ENCODE measurements at regions not wholly inside any gene's neighbourhood (a gene's known extent, or its start where the extent isn't known, plus 50 kb on each side); places are given as distances from the start of the nearest gene placed in this dataset.
"Not testable (repeated sequence)": the region's sequence is repeated elsewhere in the genome, so short reads cannot be mapped to it uniquely, and the experiment has no call there.

DNA sequence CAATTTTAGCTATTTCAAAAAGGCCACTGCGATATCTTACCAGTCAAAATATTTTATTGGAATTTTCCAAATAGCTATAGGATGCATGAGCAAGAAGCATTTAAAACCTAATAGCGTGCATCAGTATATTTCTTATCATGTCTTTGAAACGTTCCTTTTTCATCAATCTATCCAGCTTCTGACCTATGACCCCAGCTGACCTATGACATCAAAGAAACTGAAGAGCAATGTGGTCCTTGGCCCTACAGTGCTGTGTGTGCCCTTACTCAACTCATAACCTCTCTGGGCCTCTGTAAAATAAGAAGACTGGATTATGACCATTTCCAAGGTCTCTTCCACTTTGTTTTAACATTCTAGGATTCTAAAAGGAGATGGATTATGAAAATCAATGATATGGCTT is 118.2 kb downstream of the ZNF22 start:
- DNase-seq (ENCODE audit: low read depth), result no peak
- no peaks in the 10 kb centered on the region for H3K9me3 ChIP-seq (ENCODE audit: control insufficient read depth, low read length)
- no peak overlapping the region for H3K9ac ChIP-seq (ENCODE audit: low read length)
- H3K36me3 ChIP-seq (ENCODE audit: control insufficient read depth, insufficient read depth, low read length, severe bottlenecking), result no peaks in the 10 kb centered on the region
- no peaks in the 10 kb centered on the region for H3K4me1 ChIP-seq (ENCODE audit: control insufficient read depth, insufficient read depth, low read length)
- peaks cover 11% of the 10 kb centered on the region for H3K27me3 ChIP-seq (replicated peaks; ENCODE audit: control insufficient read depth, insufficient read depth, low read length)
- H3K4me3 ChIP-seq (ENCODE audit: low read length), result no peak overlapping the region

DNA sequence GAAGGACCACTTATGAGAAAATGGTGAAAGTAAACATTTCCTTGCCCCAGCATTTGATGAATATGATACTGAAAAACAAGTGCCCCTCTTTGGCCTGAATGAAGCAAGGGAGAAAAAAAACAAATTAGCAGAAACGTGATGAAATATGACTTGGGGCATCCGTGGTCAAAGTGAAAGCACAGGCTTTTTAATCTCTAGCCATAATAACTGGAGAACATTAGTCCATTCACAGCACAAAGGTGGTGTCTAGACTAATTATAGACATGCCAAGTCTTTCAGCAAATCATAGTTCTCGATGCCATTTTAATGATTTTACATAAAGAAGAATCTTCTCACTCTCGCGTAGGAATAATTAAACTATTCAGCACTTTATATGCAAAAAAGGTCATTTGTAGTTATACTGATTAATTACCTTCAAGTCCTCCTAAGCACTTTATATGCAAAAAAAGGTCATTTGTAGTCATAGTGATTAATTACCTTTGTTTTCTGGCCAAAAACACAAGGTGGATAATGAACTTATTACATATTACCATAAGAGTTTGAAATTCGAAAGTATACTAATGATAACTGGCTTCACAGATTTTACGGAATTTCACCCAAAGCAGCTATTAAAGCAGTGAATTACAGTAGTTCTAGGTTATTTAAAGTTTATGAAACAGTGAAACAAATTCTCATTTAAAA is 121.6 kb downstream of the ZNF22 start:
- H3K9ac ChIP-seq (ENCODE audit: low read length); H3K9me3 ChIP-seq (ENCODE audit: control insufficient read depth, low read length); H3K36me3 ChIP-seq (ENCODE audit: control insufficient read depth, insufficient read depth, low read length, severe bottlenecking); DNase-seq (ENCODE audit: low read depth); H3K4me3 ChIP-seq (ENCODE audit: low read length); H3K4me1 ChIP-seq (ENCODE audit: control insufficient read depth, insufficient read depth, low read length); H3K27me3 ChIP-seq (replicated peaks; ENCODE audit: control insufficient read depth, insufficient read depth, low read length): not testable (repeated sequence)

DNA sequence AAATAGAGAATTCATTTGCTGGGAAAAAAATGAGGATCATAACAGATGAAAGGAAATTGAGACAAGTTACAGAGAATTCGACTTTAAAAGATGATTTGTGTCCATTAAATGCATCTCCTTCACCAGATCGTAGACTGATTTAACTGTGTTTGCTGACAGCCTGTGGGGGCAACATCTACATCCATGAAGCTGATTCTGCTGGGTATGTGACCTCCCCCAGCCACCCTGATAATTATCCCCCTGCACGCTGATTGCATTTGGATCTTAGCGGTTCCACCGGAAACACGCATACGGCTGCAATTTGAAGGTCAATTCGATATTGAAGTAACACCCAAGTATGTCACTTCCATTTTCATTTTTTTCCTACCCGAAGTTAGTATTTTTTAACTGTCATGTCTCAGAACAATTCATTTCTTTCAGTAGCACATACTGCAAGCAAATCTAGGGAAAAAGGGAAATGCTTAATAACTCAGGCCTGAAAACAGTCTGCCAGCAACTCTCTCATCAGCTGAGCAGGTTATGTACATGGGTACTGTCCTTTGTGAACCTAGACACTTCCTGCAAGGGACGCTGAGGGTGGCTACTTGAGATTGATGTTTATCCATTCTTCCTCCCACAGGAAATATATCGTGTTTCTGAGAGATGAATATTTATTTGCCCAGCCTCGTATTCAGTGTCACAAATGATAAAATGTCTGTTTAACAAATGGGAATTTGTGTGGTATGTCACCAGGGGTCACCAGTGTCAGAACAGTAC is 134.9 kb downstream of the ZNF22 start:
- Histone ChIP-seq H3K36me3 (ENCODE audit: control insufficient read depth, insufficient read depth, low read length, severe bottlenecking) (no peaks in the 10 kb centered on the region), H3K27me3 (replicated peaks; ENCODE audit: control insufficient read depth, insufficient read depth, low read length) (no peaks in the 10 kb centered on the region)

DNA sequence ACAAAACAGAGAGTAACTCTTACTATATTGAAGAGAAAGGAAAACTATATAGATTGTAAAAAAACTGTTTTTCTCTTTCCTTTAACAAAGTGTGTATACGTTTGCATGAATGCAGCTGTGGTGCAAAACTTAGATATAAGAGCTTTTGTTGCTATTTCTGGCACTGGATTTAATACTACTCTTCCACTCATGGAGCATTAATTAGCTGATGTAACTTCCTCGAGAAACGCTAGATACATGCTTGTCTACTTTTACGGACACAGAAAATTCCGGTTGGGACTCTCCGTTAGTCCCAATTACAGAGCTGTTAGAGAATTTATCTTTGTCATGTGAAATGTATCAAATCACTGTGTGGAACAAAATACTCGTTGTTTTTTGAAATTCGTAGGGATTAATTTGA is 135.5 kb downstream of the ZNF22 start:
- Histone ChIP-seq H3K27me3 (replicated peaks; ENCODE audit: control insufficient read depth, insufficient read depth, low read length) (no peaks in the 10 kb centered on the region), H3K4me1 (ENCODE audit: control insufficient read depth, insufficient read depth, low read length) (no peaks in the 10 kb centered on the region), H3K36me3 (ENCODE audit: control insufficient read depth, insufficient read depth, low read length, severe bottlenecking) (no peaks in the 10 kb centered on the region), H3K9me3 (ENCODE audit: control insufficient read depth, low read length) (no peaks in the 10 kb centered on the region), H3K9ac (ENCODE audit: low read length) (no peak overlapping the region), H3K4me3 (ENCODE audit: low read length) (no peak overlapping the region)
- DNase-seq (ENCODE audit: low read depth), result no peak

More for the DNA sequence above, 134.9 kb downstream of the ZNF22 start:
- no peaks in the 10 kb centered on the region for H3K4me1 ChIP-seq (ENCODE audit: control insufficient read depth, insufficient read depth, low read length)
- no peak for DNase-seq (ENCODE audit: low read depth)
- no peak overlapping the region for H3K9ac ChIP-seq (ENCODE audit: low read length)
- H3K4me3 ChIP-seq (ENCODE audit: low read length), result no peak overlapping the region
- H3K9me3 ChIP-seq (ENCODE audit: control insufficient read depth, low read length), result no peaks in the 10 kb centered on the region

DNA sequence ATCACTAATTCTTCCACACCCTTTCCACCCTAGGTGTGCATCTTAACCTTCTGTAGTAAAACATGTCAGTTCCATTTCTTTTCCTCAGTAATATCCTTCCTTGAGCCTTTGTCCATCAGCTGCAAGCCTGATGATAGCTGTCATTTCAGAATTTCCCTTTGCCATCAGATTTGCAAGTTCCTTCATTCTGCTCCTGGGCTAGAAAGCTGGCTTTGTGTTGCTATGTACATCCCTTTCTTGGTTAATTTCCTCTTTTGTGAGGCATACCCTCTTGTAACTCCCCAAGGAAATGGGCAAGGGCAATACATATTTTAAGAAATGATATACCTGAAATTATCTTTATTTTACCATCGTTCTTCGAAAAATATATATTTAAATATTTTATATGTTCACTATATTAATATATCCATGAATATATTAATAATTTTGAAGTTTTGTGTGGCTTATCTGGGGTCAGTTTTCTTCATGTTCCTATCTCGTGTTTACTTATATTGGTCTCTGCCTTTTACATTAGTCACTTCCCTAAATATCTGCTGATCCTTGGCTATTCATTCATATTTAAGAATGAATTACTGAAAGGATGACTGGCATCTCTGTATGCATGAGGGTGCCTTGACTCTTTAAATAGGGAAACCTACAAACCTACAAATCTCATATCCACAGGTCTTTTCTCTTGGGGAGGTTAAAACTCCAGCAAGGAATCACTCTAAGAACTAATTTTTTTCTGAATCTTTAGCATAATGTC is 143.8 kb downstream of the ZNF22 start:
- no peaks in the 10 kb centered on the region for H3K4me1 ChIP-seq (ENCODE audit: control insufficient read depth, insufficient read depth, low read length)
- no peak overlapping the region for H3K9ac ChIP-seq (ENCODE audit: low read length)
- no peaks in the 10 kb centered on the region for H3K36me3 ChIP-seq (ENCODE audit: control insufficient read depth, insufficient read depth, low read length, severe bottlenecking)
- no peak for DNase-seq (ENCODE audit: low read depth)
- no peak overlapping the region for H3K4me3 ChIP-seq (ENCODE audit: low read length)
- no peaks in the 10 kb centered on the region for H3K9me3 ChIP-seq (ENCODE audit: control insufficient read depth, low read length)
- H3K27me3 ChIP-seq (replicated peaks; ENCODE audit: control insufficient read depth, insufficient read depth, low read length), result peaks cover 2% of the 10 kb centered on the region

DNA sequence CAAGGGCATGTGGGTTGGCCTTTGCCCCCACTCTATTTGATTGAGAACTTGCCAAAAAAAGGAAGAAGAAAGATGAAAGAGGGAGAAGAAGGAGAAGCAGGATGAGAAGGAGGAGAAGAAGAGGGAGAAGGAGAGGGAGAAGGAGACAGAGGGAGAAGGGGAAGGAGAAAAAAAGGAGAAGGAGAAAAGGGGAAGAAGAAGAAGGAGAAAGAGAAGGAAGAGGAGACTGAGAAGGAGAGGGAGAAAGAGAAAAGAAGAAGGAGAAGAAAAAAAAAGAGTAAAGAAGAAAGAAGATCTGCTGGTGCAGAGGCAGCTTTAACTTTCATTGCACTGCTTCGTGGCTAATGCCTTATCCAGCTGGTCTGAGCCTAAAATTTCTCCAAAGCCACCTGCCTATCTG is 144.4 kb downstream of the ZNF22 start:
- H3K9ac ChIP-seq (ENCODE audit: low read length); H3K4me1 ChIP-seq (ENCODE audit: control insufficient read depth, insufficient read depth, low read length); H3K9me3 ChIP-seq (ENCODE audit: control insufficient read depth, low read length); H3K4me3 ChIP-seq (ENCODE audit: low read length); H3K36me3 ChIP-seq (ENCODE audit: control insufficient read depth, insufficient read depth, low read length, severe bottlenecking); DNase-seq (ENCODE audit: low read depth); H3K27me3 ChIP-seq (replicated peaks; ENCODE audit: control insufficient read depth, insufficient read depth, low read length): not testable (repeated sequence)

DNA sequence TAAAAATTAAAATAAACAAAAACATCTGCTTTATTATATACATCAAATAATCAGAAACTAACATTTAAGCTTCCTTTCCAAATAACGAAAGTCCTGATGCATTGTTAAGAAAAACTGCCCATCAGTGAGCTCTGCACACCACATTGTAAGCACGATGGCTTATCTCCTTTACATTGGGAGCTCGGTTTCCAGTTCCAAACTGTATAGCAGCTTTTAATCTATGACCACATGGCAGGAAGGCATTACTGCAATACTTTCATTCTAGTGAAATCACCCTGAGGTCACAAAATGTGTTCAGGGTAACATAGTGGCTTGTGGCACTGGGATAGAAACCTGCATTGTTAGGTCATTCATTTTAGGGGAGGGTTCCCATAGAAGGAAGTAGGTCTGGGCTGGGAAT is 146.3 kb downstream of the ZNF22 start:
- Histone ChIP-seq H3K36me3 (ENCODE audit: control insufficient read depth, insufficient read depth, low read length, severe bottlenecking) (no peaks in the 10 kb centered on the region), H3K9me3 (ENCODE audit: control insufficient read depth, low read length) (no peaks in the 10 kb centered on the region), H3K27me3 (replicated peaks; ENCODE audit: control insufficient read depth, insufficient read depth, low read length) (peaks cover 2% of the 10 kb centered on the region), H3K9ac (ENCODE audit: low read length) (no peak overlapping the region), H3K4me3 (ENCODE audit: low read length) (no peak overlapping the region), H3K4me1 (ENCODE audit: control insufficient read depth, insufficient read depth, low read length) (no peaks in the 10 kb centered on the region)
- DNase-seq (ENCODE audit: low read depth), result no peak

DNA sequence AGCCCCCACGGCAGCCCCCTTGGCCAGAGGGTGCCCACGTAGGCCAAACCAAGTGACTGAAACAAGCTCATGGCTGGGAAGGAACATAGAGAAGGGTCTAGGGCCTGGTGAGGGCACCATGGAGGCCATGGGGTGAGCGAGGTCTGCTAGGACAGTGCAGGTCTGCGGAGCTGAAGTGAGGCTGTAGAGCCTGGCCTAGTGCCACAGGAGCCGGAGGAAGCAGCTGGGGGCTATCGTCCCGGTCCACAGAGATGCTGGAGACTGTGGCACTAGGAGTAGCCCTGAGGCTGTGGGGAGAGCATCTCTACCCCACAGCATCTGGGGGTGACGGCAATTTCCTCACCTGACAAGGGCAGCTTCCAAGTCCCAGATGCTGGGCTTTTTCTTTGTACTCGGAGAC is 150.3 kb downstream of the ZNF22 start:
- Histone ChIP-seq H3K27me3 (replicated peaks; ENCODE audit: control insufficient read depth, insufficient read depth, low read length) (peaks cover 2% of the 10 kb centered on the region), H3K9ac (ENCODE audit: low read length) (no peak overlapping the region), H3K4me1 (ENCODE audit: control insufficient read depth, insufficient read depth, low read length) (no peaks in the 10 kb centered on the region), H3K9me3 (ENCODE audit: control insufficient read depth, low read length) (no peaks in the 10 kb centered on the region), H3K36me3 (ENCODE audit: control insufficient read depth, insufficient read depth, low read length, severe bottlenecking) (no peaks in the 10 kb centered on the region), H3K4me3 (ENCODE audit: low read length) (no peak overlapping the region)
- no peak for DNase-seq (ENCODE audit: low read depth)

DNA sequence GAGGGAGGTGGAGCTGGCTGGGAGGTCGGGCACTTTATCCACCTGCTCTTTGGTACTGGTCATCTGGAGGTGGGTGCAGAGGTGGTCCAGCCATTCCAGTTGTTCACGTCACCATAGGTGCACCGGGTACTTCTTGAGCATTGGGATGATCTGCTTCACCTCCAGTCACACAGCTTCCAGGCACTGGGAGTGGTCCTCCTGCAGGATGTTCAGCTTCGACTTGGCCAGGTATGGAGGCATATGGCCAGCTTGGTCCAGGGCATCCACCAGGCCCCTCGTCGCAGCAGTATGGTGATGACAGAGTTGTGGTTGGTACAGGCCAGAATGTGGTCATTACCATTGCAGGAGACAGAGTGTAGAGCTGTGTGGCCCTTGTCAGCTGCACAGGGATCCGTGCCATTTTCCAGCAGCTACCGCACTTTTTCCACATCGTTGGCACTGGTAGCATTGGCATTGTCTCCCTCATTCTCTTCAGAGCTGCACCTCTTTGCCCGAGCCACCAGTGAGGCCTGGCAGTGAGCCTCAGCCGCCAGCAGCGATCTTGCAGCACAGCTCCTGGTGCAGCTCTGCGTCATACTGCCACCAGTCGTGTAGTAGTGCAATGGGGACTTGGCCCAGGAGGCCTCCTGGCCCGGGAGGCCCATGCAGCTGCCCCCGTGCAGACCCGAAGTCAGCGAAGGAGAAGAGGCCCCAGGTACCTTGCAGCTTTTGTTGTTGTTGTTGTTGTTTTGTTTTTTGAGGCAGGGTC is 150.9 kb downstream of the ZNF22 start:
- no peak for DNase-seq (ENCODE audit: low read depth)
- H3K9me3 ChIP-seq (ENCODE audit: control insufficient read depth, low read length), result no peaks in the 10 kb centered on the region
- H3K27me3 ChIP-seq (replicated peaks; ENCODE audit: control insufficient read depth, insufficient read depth, low read length), result peaks cover 2% of the 10 kb centered on the region
- H3K4me1 ChIP-seq (ENCODE audit: control insufficient read depth, insufficient read depth, low read length), result no peaks in the 10 kb centered on the region
- no peak overlapping the region for H3K9ac ChIP-seq (ENCODE audit: low read length)
- no peak overlapping the region for H3K4me3 ChIP-seq (ENCODE audit: low read length)
- no peaks in the 10 kb centered on the region for H3K36me3 ChIP-seq (ENCODE audit: control insufficient read depth, insufficient read depth, low read length, severe bottlenecking)

DNA sequence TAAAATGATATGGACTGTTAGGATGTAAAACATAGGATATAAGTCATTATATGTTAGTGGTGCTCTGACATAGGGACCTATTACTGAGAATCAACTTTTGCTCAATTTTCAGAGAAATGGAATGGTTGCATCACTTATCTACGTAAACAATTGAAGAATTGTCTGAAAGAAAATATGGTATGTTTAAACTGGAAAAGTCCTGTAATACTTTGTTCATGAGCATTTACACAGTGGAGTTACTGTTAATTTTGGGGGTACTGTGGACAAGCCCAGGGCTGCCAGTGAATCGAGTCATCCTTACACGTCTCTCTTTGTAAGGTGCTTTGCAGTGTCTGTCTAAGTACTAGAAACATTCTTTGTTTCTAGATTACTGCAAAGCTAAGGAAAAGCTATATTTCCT is 152.0 kb downstream of the ZNF22 start:
- Histone ChIP-seq H3K4me1 (ENCODE audit: control insufficient read depth, insufficient read depth, low read length) (no peaks in the 10 kb centered on the region), H3K4me3 (ENCODE audit: low read length) (no peak overlapping the region), H3K9ac (ENCODE audit: low read length) (no peak overlapping the region), H3K36me3 (ENCODE audit: control insufficient read depth, insufficient read depth, low read length, severe bottlenecking) (no peaks in the 10 kb centered on the region), H3K9me3 (ENCODE audit: control insufficient read depth, low read length) (no peaks in the 10 kb centered on the region), H3K27me3 (replicated peaks; ENCODE audit: control insufficient read depth, insufficient read depth, low read length) (peaks cover 2% of the 10 kb centered on the region)
- DNase-seq (ENCODE audit: low read depth), result no peak

DNA sequence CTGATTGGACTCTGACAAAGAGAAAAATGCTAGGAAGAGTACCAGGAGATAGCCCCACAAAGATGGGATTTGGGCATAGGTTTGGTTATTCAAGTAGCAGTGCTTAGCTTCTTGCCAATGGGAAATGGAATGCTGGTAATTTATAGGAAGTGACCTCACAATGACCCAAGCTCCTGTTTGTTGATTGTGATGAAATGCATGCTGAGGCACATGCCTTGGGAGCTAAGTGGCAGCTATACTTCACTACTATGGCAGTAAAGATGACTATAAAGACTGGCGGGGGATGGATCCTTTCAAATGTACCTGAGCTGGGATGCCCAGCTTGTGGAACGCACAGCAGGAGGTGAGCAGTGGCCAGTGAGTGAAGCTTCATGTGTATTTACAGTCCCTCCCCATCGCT is 153.8 kb downstream of the ZNF22 start:
- Histone ChIP-seq H3K4me1 (ENCODE audit: control insufficient read depth, insufficient read depth, low read length) (no peaks in the 10 kb centered on the region), H3K9me3 (ENCODE audit: control insufficient read depth, low read length) (no peaks in the 10 kb centered on the region), H3K27me3 (replicated peaks; ENCODE audit: control insufficient read depth, insufficient read depth, low read length) (no peaks in the 10 kb centered on the region), H3K9ac (ENCODE audit: low read length) (no peak overlapping the region), H3K36me3 (ENCODE audit: control insufficient read depth, insufficient read depth, low read length, severe bottlenecking) (no peaks in the 10 kb centered on the region), H3K4me3 (ENCODE audit: low read length) (no peak overlapping the region)
- DNase-seq (ENCODE audit: low read depth), result no peak

All from adipocyte (in vitro differentiated cells).